ENCODE measurements at regions not wholly inside any gene's neighbourhood (a gene's known extent, or its start where the extent isn't known, plus 50 kb on each side); places are given as distances from the start of the nearest gene placed in this dataset.

DNA sequence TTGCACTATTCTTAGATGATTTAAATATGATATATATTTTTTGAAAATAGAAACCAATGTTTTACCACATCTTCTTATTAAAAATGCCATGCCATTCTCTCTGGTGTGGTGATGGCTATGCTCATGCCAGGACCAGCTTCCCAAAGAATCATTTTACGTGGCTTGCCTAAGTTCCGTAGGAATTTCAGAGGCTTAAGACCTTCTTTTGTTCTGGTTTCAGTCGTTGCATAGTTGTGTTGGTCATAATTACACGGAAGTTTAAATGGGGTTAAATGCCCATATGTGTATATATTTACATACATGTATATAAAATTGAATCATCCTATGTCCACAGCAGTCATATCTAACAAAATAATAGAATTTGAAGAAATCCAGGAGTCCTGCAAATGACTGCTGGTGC, 78.7 kb upstream of the PLPPR5 start:
- Histone ChIP-seq H3K27ac (no peak overlapping the region), H3K4me2 (no peak overlapping the region), H3K36me3 (no peaks in the 10 kb centered on the region), H4K20me1 (ENCODE audit: low read depth) (no peaks in the 10 kb centered on the region), H3K79me2 (ENCODE audit: low read depth) (no peaks in the 10 kb centered on the region), H3K4me1 (no peaks in the 10 kb centered on the region), H3K27me3 (no peaks in the 10 kb centered on the region), H3K4me3 (no peak overlapping the region), H3K9ac (no peak overlapping the region), H2AFZ (replicated peaks) (no peak overlapping the region), H3F3A (ENCODE audit: low read depth) (no peaks in the 10 kb centered on the region), H3K9me3 (ENCODE audit: low read depth) (no peaks in the 10 kb centered on the region)
- no peak for TF ChIP-seq EZH2phosphoT487 (IDR thresholded peaks at IDR 0.05)
- no peak for TF ChIP-seq EZH2 (IDR thresholded peaks at IDR 0.05)
- TF ChIP-seq, protein P1, sequence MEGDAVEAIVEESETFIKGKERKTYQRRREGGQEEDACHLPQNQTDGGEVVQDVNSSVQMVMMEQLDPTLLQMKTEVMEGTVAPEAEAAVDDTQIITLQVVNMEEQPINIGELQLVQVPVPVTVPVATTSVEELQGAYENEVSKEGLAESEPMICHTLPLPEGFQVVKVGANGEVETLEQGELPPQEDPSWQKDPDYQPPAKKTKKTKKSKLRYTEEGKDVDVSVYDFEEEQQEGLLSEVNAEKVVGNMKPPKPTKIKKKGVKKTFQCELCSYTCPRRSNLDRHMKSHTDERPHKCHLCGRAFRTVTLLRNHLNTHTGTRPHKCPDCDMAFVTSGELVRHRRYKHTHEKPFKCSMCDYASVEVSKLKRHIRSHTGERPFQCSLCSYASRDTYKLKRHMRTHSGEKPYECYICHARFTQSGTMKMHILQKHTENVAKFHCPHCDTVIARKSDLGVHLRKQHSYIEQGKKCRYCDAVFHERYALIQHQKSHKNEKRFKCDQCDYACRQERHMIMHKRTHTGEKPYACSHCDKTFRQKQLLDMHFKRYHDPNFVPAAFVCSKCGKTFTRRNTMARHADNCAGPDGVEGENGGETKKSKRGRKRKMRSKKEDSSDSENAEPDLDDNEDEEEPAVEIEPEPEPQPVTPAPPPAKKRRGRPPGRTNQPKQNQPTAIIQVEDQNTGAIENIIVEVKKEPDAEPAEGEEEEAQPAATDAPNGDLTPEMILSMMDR (IDR thresholded peaks at IDR 0.05), result no peak
- Mint-ChIP-seq H3K4me1 (no peaks in the 10 kb centered on the region), H3K4me3 (no peak overlapping the region), H3K27me3 (ENCODE audit: insufficient read depth, low read depth) (no peaks in the 10 kb centered on the region), H3K27ac (no peak overlapping the region), H3K9me3 (no peaks in the 10 kb centered on the region), H3K36me3 (no peaks in the 10 kb centered on the region)
- DNase-seq (ENCODE audit: low spot score), result no peak

GRCh38 chr1:99084562-99084961, 79.9 kb upstream of the PLPPR5 start:
- Histone ChIP-seq H3K9ac (no peak overlapping the region), H2AFZ (replicated peaks) (no peak overlapping the region), H3K4me2 (no peak overlapping the region), H4K20me1 (ENCODE audit: low read depth) (no peaks in the 10 kb centered on the region), H3K9me3 (ENCODE audit: low read depth) (no peaks in the 10 kb centered on the region), H3K4me3 (no peak overlapping the region), H3K4me1 (no peaks in the 10 kb centered on the region), H3K36me3 (no peaks in the 10 kb centered on the region), H3K79me2 (ENCODE audit: low read depth) (no peaks in the 10 kb centered on the region), H3K27ac (no peak overlapping the region), H3K27me3 (no peaks in the 10 kb centered on the region), H3F3A (ENCODE audit: low read depth) (no peaks in the 10 kb centered on the region)
- H3K9me3 Mint-ChIP-seq, result no peaks in the 10 kb centered on the region
- TF ChIP-seq, protein P1 (IDR thresholded peaks at IDR 0.05), result no peak
- TF ChIP-seq EZH2phosphoT487 (IDR thresholded peaks at IDR 0.05), result no peak
- no peak for TF ChIP-seq EZH2 (IDR thresholded peaks at IDR 0.05)
- no peak for DNase-seq (ENCODE audit: low spot score)
- H3K36me3 Mint-ChIP-seq, result no peaks in the 10 kb centered on the region
- no peak overlapping the region for H3K4me3 Mint-ChIP-seq
- H3K27me3 Mint-ChIP-seq (ENCODE audit: insufficient read depth, low read depth), result no peaks in the 10 kb centered on the region
- no peaks in the 10 kb centered on the region for H3K4me1 Mint-ChIP-seq
- no peak overlapping the region for H3K27ac Mint-ChIP-seq

- no peaks in the 10 kb centered on the region for H3K9me3 Mint-ChIP-seq
- H3K27me3 Mint-ChIP-seq (ENCODE audit: insufficient read depth, low read depth), result no peaks in the 10 kb centered on the region
- no peak overlapping the region for H3K4me3 ChIP-seq
Observed at GRCh38 chr1:99086057-99086456, 81.4 kb upstream of the PLPPR5 start.

More at GRCh38 chr1:99086057-99086456, 81.4 kb upstream of the PLPPR5 start:
- TF ChIP-seq, protein P1 (IDR thresholded peaks at IDR 0.05), result no peak
- TF ChIP-seq EZH2phosphoT487 (IDR thresholded peaks at IDR 0.05), result no peak
- TF ChIP-seq EZH2 (IDR thresholded peaks at IDR 0.05), result no peak
- Histone ChIP-seq H3K9me3 (ENCODE audit: low read depth) (no peaks in the 10 kb centered on the region), H3K79me2 (ENCODE audit: low read depth) (no peaks in the 10 kb centered on the region), H3K4me2 (no peak overlapping the region), H3K27ac (no peak overlapping the region), H3K4me1 (no peaks in the 10 kb centered on the region), H4K20me1 (ENCODE audit: low read depth) (no peaks in the 10 kb centered on the region), H3K36me3 (no peaks in the 10 kb centered on the region), H2AFZ (replicated peaks) (no peak overlapping the region), H3K9ac (no peak overlapping the region), H3K27me3 (no peaks in the 10 kb centered on the region), H3F3A (ENCODE audit: low read depth) (no peaks in the 10 kb centered on the region)
- H3K4me3 Mint-ChIP-seq, result no peak overlapping the region
- DNase-seq (ENCODE audit: low spot score), result no peak
- no peaks in the 10 kb centered on the region for H3K36me3 Mint-ChIP-seq
- no peak overlapping the region for H3K27ac Mint-ChIP-seq
- H3K4me1 Mint-ChIP-seq, result no peaks in the 10 kb centered on the region

Measured in neural progenitor cell (in vitro differentiated cells).